ENCODE measurements at regions not wholly inside any gene's neighbourhood (a gene's known extent, or its start where the extent isn't known, plus 50 kb on each side); places are given as distances from the start of the nearest gene placed in this dataset.

- H3K9me3 Mint-ChIP-seq (ENCODE audit: unreplicated experiment), result no peaks in the 10 kb centered on the region
- H3K36me3 Mint-ChIP-seq (ENCODE audit: insufficient read depth, unreplicated experiment), result no peaks in the 10 kb centered on the region
- peak overlapping the region; percentile 94 for H3K27ac Mint-ChIP-seq (ENCODE audit: low read depth, unreplicated experiment)
- POLR2A ChIA-PET, result interaction anchor here (0.7 to 2.6 kb wide), 9 partner anchors 14 to 690 kb away, joined by 3 to 20 read pairs (median 4); partner anchors contain the start of gene STC2
- no TSS peak for BruUV-seq (replicated peaks)
- no peak overlapping the region for H3K4me3 Mint-ChIP-seq (ENCODE audit: unreplicated experiment)
- CTCF ChIA-PET, result interaction anchor here (0.9 to 1.6 kb wide), 3 partner anchors 7 to 117 kb away, joined by 3 to 6 read pairs (median 4); no protein-coding TSS in a partner anchor
- intact Hi-C loops (cut with micrococcal nuclease), result loop anchor here (1.0 to 10.0 kb wide), 4 partner anchors 17 to 501 kb away; partner anchors contain the start of gene RPL26L1
- TF ChIP-seq, protein P1, sequence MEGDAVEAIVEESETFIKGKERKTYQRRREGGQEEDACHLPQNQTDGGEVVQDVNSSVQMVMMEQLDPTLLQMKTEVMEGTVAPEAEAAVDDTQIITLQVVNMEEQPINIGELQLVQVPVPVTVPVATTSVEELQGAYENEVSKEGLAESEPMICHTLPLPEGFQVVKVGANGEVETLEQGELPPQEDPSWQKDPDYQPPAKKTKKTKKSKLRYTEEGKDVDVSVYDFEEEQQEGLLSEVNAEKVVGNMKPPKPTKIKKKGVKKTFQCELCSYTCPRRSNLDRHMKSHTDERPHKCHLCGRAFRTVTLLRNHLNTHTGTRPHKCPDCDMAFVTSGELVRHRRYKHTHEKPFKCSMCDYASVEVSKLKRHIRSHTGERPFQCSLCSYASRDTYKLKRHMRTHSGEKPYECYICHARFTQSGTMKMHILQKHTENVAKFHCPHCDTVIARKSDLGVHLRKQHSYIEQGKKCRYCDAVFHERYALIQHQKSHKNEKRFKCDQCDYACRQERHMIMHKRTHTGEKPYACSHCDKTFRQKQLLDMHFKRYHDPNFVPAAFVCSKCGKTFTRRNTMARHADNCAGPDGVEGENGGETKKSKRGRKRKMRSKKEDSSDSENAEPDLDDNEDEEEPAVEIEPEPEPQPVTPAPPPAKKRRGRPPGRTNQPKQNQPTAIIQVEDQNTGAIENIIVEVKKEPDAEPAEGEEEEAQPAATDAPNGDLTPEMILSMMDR (IDR thresholded peaks at IDR 0.05; ENCODE audit: unreplicated experiment), result no peak
- no peak for DNase-seq (ENCODE audit: unreplicated experiment)
- H3K27me3 Mint-ChIP-seq (ENCODE audit: insufficient read depth, unreplicated experiment), result no peaks in the 10 kb centered on the region
- peaks cover 67% of the 10 kb centered on the region for H3K4me1 Mint-ChIP-seq (ENCODE audit: insufficient read depth, unreplicated experiment)
These were observed 127.4 kb upstream of the STC2 start for GRCh38 chr5:173455599-173455957.

DNA sequence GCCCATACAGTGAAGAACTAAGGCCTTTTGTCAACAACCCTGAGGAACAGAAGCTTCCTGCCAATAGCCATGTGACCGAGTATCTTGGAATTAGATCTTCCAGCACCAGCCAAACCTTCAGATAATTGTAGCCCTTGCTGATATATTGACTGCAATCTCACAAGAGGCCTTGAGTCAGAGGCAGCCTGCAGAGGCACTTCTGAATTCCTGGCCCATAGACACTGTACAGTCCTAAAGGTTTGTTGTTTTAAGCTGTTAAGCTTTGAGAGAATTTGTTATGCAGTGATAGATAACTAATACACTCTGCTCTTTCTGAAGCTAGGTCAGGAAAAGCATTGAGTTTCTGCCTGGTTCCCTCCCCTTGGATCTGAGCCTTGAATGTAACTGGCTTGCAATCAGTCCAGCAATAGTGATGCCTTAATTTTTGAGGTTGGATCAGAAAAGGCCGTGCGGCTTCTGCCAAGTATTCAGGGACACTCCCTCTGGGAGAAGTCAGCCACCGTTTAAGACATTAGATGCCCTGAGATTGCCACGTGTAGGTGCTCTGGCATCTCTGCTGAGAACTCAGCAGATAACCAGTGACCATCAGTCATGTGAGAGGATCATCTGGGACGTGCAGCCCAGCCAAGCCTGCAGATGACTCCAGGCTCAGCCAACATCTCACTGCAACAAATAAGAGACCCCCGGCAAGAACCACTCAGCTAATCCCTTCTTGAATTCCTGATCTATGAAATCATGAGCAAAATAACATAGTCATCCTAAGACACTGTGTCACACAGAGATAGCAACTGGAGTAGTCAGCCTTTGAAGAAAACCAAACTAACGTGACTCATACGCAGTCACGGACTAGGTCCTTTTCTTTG is 126.8 kb upstream of the STC2 start:
- Mint-ChIP-seq H3K4me1 (ENCODE audit: insufficient read depth, unreplicated experiment) (peaks cover 67% of the 10 kb centered on the region), H3K4me3 (ENCODE audit: unreplicated experiment) (peak overlapping the region; percentile 22), H3K27me3 (ENCODE audit: insufficient read depth, unreplicated experiment) (no peaks in the 10 kb centered on the region)

GRCh38 chr5:173454361-173454735 is 126.1 kb upstream of the STC2 start:
- Mint-ChIP-seq H3K4me3 (ENCODE audit: unreplicated experiment) (peak overlapping the region; percentile 22), H3K27me3 (ENCODE audit: insufficient read depth, unreplicated experiment) (no peaks in the 10 kb centered on the region), H3K4me1 (ENCODE audit: insufficient read depth, unreplicated experiment) (peaks cover 66% of the 10 kb centered on the region), H3K36me3 (ENCODE audit: insufficient read depth, unreplicated experiment) (no peaks in the 10 kb centered on the region), H3K9me3 (ENCODE audit: unreplicated experiment) (no peaks in the 10 kb centered on the region), H3K27ac (ENCODE audit: low read depth, unreplicated experiment) (peak overlapping the region; percentile 94)
- ChIA-PET POLR2A (interaction anchor here (0.6 to 2.6 kb wide), 9 partner anchors 13 to 732 kb away, joined by 3 to 20 read pairs (median 6); partner anchors contain the start of gene STC2), CTCF (interaction anchor here (0.7 to 1.6 kb wide), 2 partner anchors 119 to 340 kb away, joined by 3 to 4 read pairs; no protein-coding TSS in a partner anchor)
- peak; percentile 42 for DNase-seq (ENCODE audit: unreplicated experiment)
- intact Hi-C loops (cut with micrococcal nuclease), result loop anchor here (2.0 to 10.0 kb wide), 2 partner anchors 118 to 500 kb away; partner anchors contain the start of gene RPL26L1
- no TSS peak for BruUV-seq (replicated peaks)
- TF ChIP-seq, protein P1 (IDR thresholded peaks at IDR 0.05; ENCODE audit: unreplicated experiment), result no peak

More for the DNA sequence above, 126.8 kb upstream of the STC2 start:
- Mint-ChIP-seq H3K36me3 (ENCODE audit: insufficient read depth, unreplicated experiment) (no peaks in the 10 kb centered on the region), H3K27ac (ENCODE audit: low read depth, unreplicated experiment) (peak overlapping the region; percentile 94), H3K9me3 (ENCODE audit: unreplicated experiment) (no peaks in the 10 kb centered on the region)
- POLR2A ChIA-PET, result interaction anchor here (0.5 to 2.6 kb wide), 14 partner anchors 14 to 732 kb away, joined by 3 to 20 read pairs (median 3); partner anchors contain the start of gene STC2
- DNase-seq (ENCODE audit: unreplicated experiment), result peak; percentile 92
- TSS peak; percentile 93 for BruUV-seq (replicated peaks)
- CTCF ChIA-PET, result interaction anchor here (0.7 to 1.6 kb wide), 4 partner anchors 8 to 340 kb away, joined by 3 to 6 read pairs (median 4); no protein-coding TSS in a partner anchor
- intact Hi-C loops (cut with micrococcal nuclease), result loop anchor here (1.0 to 10.0 kb wide), 4 partner anchors 17 to 500 kb away; partner anchors contain the start of gene RPL26L1
- TF ChIP-seq, protein P1 (IDR thresholded peaks at IDR 0.05; ENCODE audit: unreplicated experiment), result no peak

GRCh38 chr5:173453167-173453566 is 125.0 kb upstream of the STC2 start:
- Mint-ChIP-seq H3K36me3 (ENCODE audit: insufficient read depth, unreplicated experiment) (no peaks in the 10 kb centered on the region), H3K27ac (ENCODE audit: low read depth, unreplicated experiment) (peak overlapping the region; percentile 94), H3K4me1 (ENCODE audit: insufficient read depth, unreplicated experiment) (peaks cover 57% of the 10 kb centered on the region), H3K9me3 (ENCODE audit: unreplicated experiment) (no peaks in the 10 kb centered on the region), H3K27me3 (ENCODE audit: insufficient read depth, unreplicated experiment) (no peaks in the 10 kb centered on the region), H3K4me3 (ENCODE audit: unreplicated experiment) (no peak overlapping the region)
- intact Hi-C loops (cut with micrococcal nuclease), result loop anchor here (10.0 kb wide), 1 partner anchor 498 kb away; the partner anchor contains the start of gene RPL26L1
- POLR2A ChIA-PET, result interaction anchor here (2.2 kb wide), 1 partner anchor 19 kb away, joined by 6 read pairs; no protein-coding TSS in a partner anchor
- TF ChIP-seq, protein P1 (IDR thresholded peaks at IDR 0.05; ENCODE audit: unreplicated experiment), result no peak
- BruUV-seq (replicated peaks), result no TSS peak
- no peak for DNase-seq (ENCODE audit: unreplicated experiment)
- CTCF ChIA-PET, result interaction anchor here (0.5 to 2.3 kb wide), 6 partner anchors 12 to 119 kb away, joined by 3 to 10 read pairs (median 4); no protein-coding TSS in a partner anchor

All from MCF 10A (cell line).